GM23338 (cell line): ENCODE measurements at regions not wholly inside any gene's neighbourhood (a gene's known extent, or its start where the extent isn't known, plus 50 kb on each side); places are given as distances from the start of the nearest gene placed in this dataset.

Experiments
- CREB1 ChIP-seq: fragments of 250-450 bp; sonication (Bioruptor Pico); IDR thresholded peaks from 2 replicates; pipeline ENCODE4 v1.5.0; 2020; ENCODE audit warnings: low read depth, mild to moderate bottlenecking, moderate library complexity
- CTCF ChIP-seq, 2 experiments: fragments of 200-600 bp in 1 of 2; sonication (generic) in 1 of 2; conservative IDR thresholded peaks; 2 replicates each; pipeline versions ENCODE4 v1.5.1 to v1.6.1; 2016 to 2017; ENCODE audit warnings: antibody characterized with exemption in 2 of 2, low read depth in 2 of 2, mild to moderate bottlenecking in 2 of 2, moderate library complexity in 1 of 2
- EZH2 ChIP-seq: fragments of 200-600 bp; sonication (generic); IDR thresholded peaks from one replicate; pipeline ENCODE4 v1.8.0; 2017; ENCODE audit warnings: antibody characterized with exemption, mild to moderate bottlenecking, low read depth; ENCODE audit not compliant: unreplicated experiment
- EZH2phosphoT487 ChIP-seq: fragments of 200-600 bp; sonication (generic); IDR thresholded peaks from one replicate; pipeline ENCODE4 v1.8.1; 2018; ENCODE audit warnings: antibody characterized with exemption; ENCODE audit not compliant: unreplicated experiment
- JUNB ChIP-seq: IDR thresholded peaks from one replicate; pipeline ENCODE4 v1.6.1; 2016; ENCODE audit warnings: antibody characterized with exemption; ENCODE audit not compliant: unreplicated experiment
- POLR2AphosphoS5 ChIP-seq: IDR thresholded peaks from 2 replicates; pipeline ENCODE4 v1.6.1; 2016; ENCODE audit warnings: antibody characterized with exemption, low read depth
- ZNF114 ChIP-seq: fragments of 250-450 bp; sonication (Bioruptor Pico); IDR thresholded peaks from 2 replicates; pipeline ENCODE4 v1.5.0; 2020; ENCODE audit warnings: mild to moderate bottlenecking, moderate library complexity
- ZNF331 ChIP-seq: fragments of 250-450 bp; sonication (Bioruptor Pico); IDR thresholded peaks from 2 replicates; pipeline ENCODE4 v1.5.0; 2020; ENCODE audit warnings: low read depth, mild to moderate bottlenecking, moderate library complexity
- TF ChIP-seq, protein P1 (sequence below): IDR thresholded peaks from one replicate; pipeline ENCODE4 v1.6.1; 2018; ENCODE audit warnings: antibody characterized with exemption; ENCODE audit not compliant: unreplicated experiment
- TF ChIP-seq, protein P2 (sequence below): fragments of 250-450 bp; sonication (Bioruptor Pico); IDR thresholded peaks from 2 replicates; pipeline ENCODE4 v1.5.0; 2020; ENCODE audit warnings: mild to moderate bottlenecking, moderate library complexity

DNA sequence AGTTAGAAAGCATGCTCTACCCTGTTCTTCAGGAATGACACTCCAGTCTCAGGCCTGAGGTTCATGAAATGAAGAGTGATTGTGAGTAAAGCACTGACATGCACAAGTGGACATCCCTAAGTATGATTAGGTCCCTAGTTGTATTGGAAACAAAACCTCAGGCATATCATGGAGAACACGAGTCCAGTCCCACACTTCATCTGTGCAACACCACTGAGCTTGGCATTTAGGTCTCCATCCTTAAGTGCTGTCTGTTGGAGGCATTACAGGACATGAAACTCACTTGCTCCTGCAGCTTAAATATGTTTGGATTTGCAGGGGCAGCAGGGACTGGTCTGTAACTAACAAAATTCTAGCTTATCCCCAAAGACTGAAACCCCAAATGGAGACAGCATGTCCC is 250.3 kb upstream of the KLHL29 start:
- TF ChIP-seq CTCF (conservative IDR thresholded peaks at IDR 0.05; ENCODE audit: low read depth in 2 of 2) (no peak), POLR2AphosphoS5 (no peak), CREB1 (no peak), ZNF114 (no peak), EZH2 (no peak), EZH2phosphoT487 (no peak), JUNB (no peak), ZNF331 (CRISPR knock-in tag) (no peak)
- TF ChIP-seq, protein P1, sequence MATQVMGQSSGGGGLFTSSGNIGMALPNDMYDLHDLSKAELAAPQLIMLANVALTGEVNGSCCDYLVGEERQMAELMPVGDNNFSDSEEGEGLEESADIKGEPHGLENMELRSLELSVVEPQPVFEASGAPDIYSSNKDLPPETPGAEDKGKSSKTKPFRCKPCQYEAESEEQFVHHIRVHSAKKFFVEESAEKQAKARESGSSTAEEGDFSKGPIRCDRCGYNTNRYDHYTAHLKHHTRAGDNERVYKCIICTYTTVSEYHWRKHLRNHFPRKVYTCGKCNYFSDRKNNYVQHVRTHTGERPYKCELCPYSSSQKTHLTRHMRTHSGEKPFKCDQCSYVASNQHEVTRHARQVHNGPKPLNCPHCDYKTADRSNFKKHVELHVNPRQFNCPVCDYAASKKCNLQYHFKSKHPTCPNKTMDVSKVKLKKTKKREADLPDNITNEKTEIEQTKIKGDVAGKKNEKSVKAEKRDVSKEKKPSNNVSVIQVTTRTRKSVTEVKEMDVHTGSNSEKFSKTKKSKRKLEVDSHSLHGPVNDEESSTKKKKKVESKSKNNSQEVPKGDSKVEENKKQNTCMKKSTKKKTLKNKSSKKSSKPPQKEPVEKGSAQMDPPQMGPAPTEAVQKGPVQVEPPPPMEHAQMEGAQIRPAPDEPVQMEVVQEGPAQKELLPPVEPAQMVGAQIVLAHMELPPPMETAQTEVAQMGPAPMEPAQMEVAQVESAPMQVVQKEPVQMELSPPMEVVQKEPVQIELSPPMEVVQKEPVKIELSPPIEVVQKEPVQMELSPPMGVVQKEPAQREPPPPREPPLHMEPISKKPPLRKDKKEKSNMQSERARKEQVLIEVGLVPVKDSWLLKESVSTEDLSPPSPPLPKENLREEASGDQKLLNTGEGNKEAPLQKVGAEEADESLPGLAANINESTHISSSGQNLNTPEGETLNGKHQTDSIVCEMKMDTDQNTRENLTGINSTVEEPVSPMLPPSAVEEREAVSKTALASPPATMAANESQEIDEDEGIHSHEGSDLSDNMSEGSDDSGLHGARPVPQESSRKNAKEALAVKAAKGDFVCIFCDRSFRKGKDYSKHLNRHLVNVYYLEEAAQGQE, result no peak
- TF ChIP-seq, protein P2, sequence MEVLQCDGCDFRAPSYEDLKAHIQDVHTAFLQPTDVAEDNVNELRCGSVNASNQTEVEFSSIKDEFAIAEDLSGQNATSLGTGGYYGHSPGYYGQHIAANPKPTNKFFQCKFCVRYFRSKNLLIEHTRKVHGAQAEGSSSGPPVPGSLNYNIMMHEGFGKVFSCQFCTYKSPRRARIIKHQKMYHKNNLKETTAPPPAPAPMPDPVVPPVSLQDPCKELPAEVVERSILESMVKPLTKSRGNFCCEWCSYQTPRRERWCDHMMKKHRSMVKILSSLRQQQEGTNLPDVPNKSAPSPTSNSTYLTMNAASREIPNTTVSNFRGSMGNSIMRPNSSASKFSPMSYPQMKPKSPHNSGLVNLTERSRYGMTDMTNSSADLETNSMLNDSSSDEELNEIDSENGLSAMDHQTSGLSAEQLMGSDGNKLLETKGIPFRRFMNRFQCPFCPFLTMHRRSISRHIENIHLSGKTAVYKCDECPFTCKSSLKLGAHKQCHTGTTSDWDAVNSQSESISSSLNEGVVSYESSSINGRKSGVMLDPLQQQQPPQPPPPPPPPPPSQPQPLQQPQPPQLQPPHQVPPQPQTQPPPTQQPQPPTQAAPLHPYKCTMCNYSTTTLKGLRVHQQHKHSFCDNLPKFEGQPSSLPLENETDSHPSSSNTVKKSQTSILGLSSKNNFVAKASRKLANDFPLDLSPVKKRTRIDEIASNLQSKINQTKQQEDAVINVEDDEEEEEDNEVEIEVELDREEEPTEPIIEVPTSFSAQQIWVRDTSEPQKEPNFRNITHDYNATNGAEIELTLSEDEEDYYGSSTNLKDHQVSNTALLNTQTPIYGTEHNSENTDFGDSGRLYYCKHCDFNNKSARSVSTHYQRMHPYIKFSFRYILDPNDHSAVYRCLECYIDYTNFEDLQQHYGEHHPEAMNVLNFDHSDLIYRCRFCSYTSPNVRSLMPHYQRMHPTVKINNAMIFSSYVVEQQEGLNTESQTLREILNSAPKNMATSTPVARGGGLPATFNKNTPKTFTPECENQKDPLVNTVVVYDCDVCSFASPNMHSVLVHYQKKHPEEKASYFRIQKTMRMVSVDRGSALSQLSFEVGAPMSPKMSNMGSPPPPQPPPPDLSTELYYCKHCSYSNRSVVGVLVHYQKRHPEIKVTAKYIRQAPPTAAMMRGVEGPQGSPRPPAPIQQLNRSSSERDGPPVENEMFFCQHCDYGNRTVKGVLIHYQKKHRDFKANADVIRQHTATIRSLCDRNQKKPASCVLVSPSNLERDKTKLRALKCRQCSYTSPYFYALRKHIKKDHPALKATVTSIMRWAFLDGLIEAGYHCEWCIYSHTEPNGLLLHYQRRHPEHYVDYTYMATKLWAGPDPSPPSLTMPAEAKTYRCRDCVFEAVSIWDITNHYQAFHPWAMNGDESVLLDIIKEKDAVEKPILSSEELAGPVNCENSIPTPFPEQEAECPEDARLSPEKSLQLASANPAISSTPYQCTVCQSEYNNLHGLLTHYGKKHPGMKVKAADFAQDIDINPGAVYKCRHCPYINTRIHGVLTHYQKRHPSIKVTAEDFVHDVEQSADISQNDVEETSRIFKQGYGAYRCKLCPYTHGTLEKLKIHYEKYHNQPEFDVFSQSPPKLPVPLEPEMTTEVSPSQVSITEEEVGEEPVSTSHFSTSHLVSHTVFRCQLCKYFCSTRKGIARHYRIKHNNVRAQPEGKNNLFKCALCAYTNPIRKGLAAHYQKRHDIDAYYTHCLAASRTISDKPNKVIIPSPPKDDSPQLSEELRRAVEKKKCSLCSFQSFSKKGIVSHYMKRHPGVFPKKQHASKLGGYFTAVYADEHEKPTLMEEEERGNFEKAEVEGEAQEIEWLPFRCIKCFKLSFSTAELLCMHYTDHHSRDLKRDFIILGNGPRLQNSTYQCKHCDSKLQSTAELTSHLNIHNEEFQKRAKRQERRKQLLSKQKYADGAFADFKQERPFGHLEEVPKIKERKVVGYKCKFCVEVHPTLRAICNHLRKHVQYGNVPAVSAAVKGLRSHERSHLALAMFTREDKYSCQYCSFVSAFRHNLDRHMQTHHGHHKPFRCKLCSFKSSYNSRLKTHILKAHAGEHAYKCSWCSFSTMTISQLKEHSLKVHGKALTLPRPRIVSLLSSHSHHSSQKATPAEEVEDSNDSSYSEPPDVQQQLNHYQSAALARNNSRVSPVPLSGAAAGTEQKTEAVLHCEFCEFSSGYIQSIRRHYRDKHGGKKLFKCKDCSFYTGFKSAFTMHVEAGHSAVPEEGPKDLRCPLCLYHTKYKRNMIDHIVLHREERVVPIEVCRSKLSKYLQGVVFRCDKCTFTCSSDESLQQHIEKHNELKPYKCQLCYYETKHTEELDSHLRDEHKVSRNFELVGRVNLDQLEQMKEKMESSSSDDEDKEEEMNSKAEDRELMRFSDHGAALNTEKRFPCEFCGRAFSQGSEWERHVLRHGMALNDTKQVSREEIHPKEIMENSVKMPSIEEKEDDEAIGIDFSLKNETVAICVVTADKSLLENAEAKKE (CRISPR knock-in tag), result no peak
